ENCODE measurements at regions not wholly inside any gene's neighbourhood (a gene's known extent, or its start where the extent isn't known, plus 50 kb on each side); places are given as distances from the start of the nearest gene placed in this dataset.

DNA sequence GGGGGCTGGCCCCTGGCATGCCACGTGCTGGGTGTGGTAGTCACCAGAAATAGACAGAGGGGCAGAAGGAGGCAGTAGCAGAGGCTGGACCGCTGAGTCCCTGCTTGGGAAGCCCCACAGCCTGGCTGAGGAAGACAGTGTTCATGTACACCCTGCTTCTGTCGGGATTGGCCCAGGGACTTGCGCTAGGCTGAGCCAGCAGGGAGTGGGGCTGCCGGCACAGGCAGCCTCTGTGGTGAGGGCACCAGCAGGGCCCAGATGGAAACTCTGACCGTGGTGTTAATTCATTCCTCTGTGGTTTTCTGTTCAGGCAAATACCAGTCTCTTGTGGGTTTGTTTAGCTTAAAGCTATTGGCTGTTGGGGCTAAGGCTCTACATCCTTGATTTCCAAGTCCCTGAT, 108.6 kb upstream of the RAD23B start:
- TF ChIP-seq EZH2 (IDR thresholded peaks at IDR 0.05; ENCODE audit: borderline replicate concordance, low read depth, low read length, poor library complexity, severe bottlenecking) (no peak), CTCF (conservative IDR thresholded peaks at IDR 0.05; ENCODE audit: low read depth, low read length) (no peak)
